K562 (cell line): ENCODE measurements at regions not wholly inside any gene's neighbourhood (a gene's known extent, or its start where the extent isn't known, plus 50 kb on each side); places are given as distances from the start of the nearest gene placed in this dataset.

ENCODE experiments used
- ARID1B ChIP-seq: fragments of 450-650 bp; IDR thresholded peaks from 2 replicates; pipeline ENCODE4 v1.6.1; 2016; ENCODE audit warnings: antibody characterized with exemption, mild to moderate bottlenecking, inconsistent platforms
- ARNT ChIP-seq, 2 experiments: fragments of 450-650 bp; IDR thresholded peaks; 2 replicates each; pipeline ENCODE4 v1.6.1; 2016; ENCODE audit warnings: mild to moderate bottlenecking in 1 of 2
- CTCF ChIP-seq, 3 experiments: IDR thresholded peaks in 2 of 3; conservative IDR thresholded peaks in 1 of 3; 2 replicates each; pipeline ENCODE4 v1.5.1; 2011 to 2012; ENCODE audit warnings: low read length in 3 of 3, mild to moderate bottlenecking in 3 of 3, control low read depth in 2 of 3, improper control_type of control experiment in 1 of 3, inconsistent platforms in 1 of 3, low read depth in 1 of 3, mixed read lengths in 1 of 3, moderate library complexity in 1 of 3; ENCODE audit not compliant: insufficient read depth in 2 of 3
- POLR2A ChIP-seq: fragments of 450-650 bp; conservative IDR thresholded peaks from 2 replicates; pipeline ENCODE4 v1.6.1; 2016
- POLR2G ChIP-seq: fragments of 200-400 bp; formaldehyde crosslinking; IDR thresholded peaks from 2 replicates; pipeline ENCODE4 v1.6.1; 2017; ENCODE audit warnings: low read depth, mild to moderate bottlenecking, antibody characterized with exemption, low read length, moderate library complexity
- SPI1 ChIP-seq: IDR thresholded peaks from 2 replicates; pipeline ENCODE4 v1.6.1; 2011; ENCODE audit warnings: low read depth, low read length, control low read depth, borderline replicate concordance
- TARDBP ChIP-seq: fragments of 450-650 bp; IDR thresholded peaks from 2 replicates; pipeline ENCODE4 v1.6.1; 2016
- YY1 ChIP-seq, 3 experiments: IDR thresholded peaks; 2 replicates each; pipeline ENCODE4 v1.6.1; 2011; ENCODE audit warnings: low read length in 2 of 3, mild to moderate bottlenecking in 2 of 3, moderate library complexity in 2 of 3, borderline replicate concordance in 1 of 3, control low read depth in 1 of 3, low read depth in 1 of 3; ENCODE audit not compliant: insufficient read depth in 3 of 3, insufficient replicate concordance in 2 of 3, control insufficient read depth in 1 of 3, insufficient read length in 1 of 3; ENCODE audit errors: extremely low read depth in 1 of 3
- ZC3H4 ChIP-seq: sonication (generic); formaldehyde crosslinking; IDR thresholded peaks from 2 replicates; pipeline ENCODE4 v1.9.0; 2021; ENCODE audit warnings: missing genetic modification reagents, borderline replicate concordance
- ZNF436 ChIP-seq: fragments of 250-450, 450-650 bp; sonication (Bioruptor Pico); formaldehyde crosslinking; IDR thresholded peaks from 2 replicates; pipeline ENCODE4 v1.7.0; 2020; ENCODE audit warnings: mild to moderate bottlenecking
- ZNF57 ChIP-seq: fragments of 450-650 bp; formaldehyde crosslinking; IDR thresholded peaks from 2 replicates; pipeline ENCODE4 v1.4.0; 2020; ENCODE audit warnings: mild to moderate bottlenecking, moderate library complexity

- TF ChIP-seq SPI1 (no peak), POLR2A (no peak), ARID1B (no peak), ZNF436 (CRISPR knock-in tag) (no peak), ZC3H4 (no peak), CTCF (IDR thresholded peaks at IDR 0.05 in 2 of 3, conservative IDR thresholded peaks at IDR 0.05 in 1 of 3; ENCODE audit: insufficient read depth in 2 of 3, low read depth in 1 of 3, low read length in 3 of 3) (no peak), ZNF57 (CRISPR knock-in tag) (no peak), ARNT (IDR thresholded peaks at IDR 0.05) (no peak), TARDBP (no peak), POLR2G (no peak), YY1 (IDR thresholded peaks at IDR 0.05; ENCODE audit: borderline replicate concordance in 1 of 3, control insufficient read depth in 1 of 3, extremely low read depth in 1 of 3, insufficient read depth in 3 of 3, insufficient read length in 1 of 3, insufficient replicate concordance in 2 of 3, low read depth in 1 of 3, low read length in 2 of 3) (no peak)
Measured at GRCh38 chr5:143880178-143880577, 68.2 kb downstream of the HMHB1 start.
